Epidermal melanocyte (primary cell): ENCODE measurements at regions not wholly inside any gene's neighbourhood (a gene's known extent, or its start where the extent isn't known, plus 50 kb on each side); places are given as distances from the start of the nearest gene placed in this dataset.

ENCODE experiments used
- DNase-seq: peaks from one replicate; pipeline ENCODE4 v3.0.0; 2011; ENCODE audit warnings: low spot score; ENCODE audit not compliant: insufficient read length

GRCh38 chr13:22086597-22087330, 415.9 kb downstream of the FGF9 start:
- no peak for DNase-seq

- no peak for DNase-seq
Measured at GRCh38 chr13:22090106-22090505, 419.2 kb downstream of the FGF9 start.

- no peak for DNase-seq
Measured at GRCh38 chr13:22091222-22091970, 420.5 kb downstream of the FGF9 start.

- DNase-seq, result no peak
Measured at GRCh38 chr13:22091971-22092300, 421.1 kb downstream of the FGF9 start.

GRCh38 chr13:22092791-22093560, 422.1 kb downstream of the FGF9 start:
- DNase-seq, result no peak

GRCh38 chr13:22095794-22096193, 424.9 kb downstream of the FGF9 start:
- no peak for DNase-seq

- DNase-seq, result no peak
Measured at GRCh38 chr13:22099585-22099984, 428.7 kb downstream of the FGF9 start.

GRCh38 chr13:22102271-22102670, 431.4 kb downstream of the FGF9 start:
- DNase-seq, result no peak

GRCh38 chr13:22103046-22104027, 432.5 kb downstream of the FGF9 start:
- DNase-seq, result no peak

- DNase-seq, result no peak
Measured at GRCh38 chr13:22106058-22106457, 435.2 kb downstream of the FGF9 start.

GRCh38 chr13:22107549-22107948, 436.7 kb downstream of the FGF9 start:
- no peak for DNase-seq

GRCh38 chr13:22108283-22108942, 437.5 kb downstream of the FGF9 start:
- DNase-seq, result no peak

GRCh38 chr13:22108979-22109378, 438.1 kb downstream of the FGF9 start:
- DNase-seq, result no peak

GRCh38 chr13:22110368-22110767, 439.5 kb downstream of the FGF9 start:
- no peak for DNase-seq

- DNase-seq, result no peak
Measured at GRCh38 chr13:22111152-22111783, 440.4 kb downstream of the FGF9 start.

GRCh38 chr13:22111961-22112360, 441.1 kb downstream of the FGF9 start:
- DNase-seq, result no peak

- DNase-seq, result no peak
Measured at GRCh38 chr13:22112956-22113745, 442.3 kb downstream of the FGF9 start.

- no peak for DNase-seq
Measured at GRCh38 chr13:22114630-22115311, 443.9 kb downstream of the FGF9 start.

- no peak for DNase-seq
Measured at GRCh38 chr13:22118158-22118557, 447.3 kb downstream of the FGF9 start.
